Fibroblast of skin of left biceps (primary cell): ENCODE measurements at regions not wholly inside any gene's neighbourhood (a gene's known extent, or its start where the extent isn't known, plus 50 kb on each side); places are given as distances from the start of the nearest gene placed in this dataset.
"Not testable (repeated sequence)": the region's sequence is repeated elsewhere in the genome, so short reads cannot be mapped to it uniquely, and the experiment has no call there.

ENCODE experiments used
- DNase-seq, 2 experiments: peaks; one replicate each; pipeline ENCODE4 v3.0.0-alpha.2; 2013; ENCODE audit warnings: low read depth in 2 of 2

GRCh38 chr6:81344026-81344425 is 408.5 kb downstream of the TENT5A start:
- not testable (repeated sequence) for DNase-seq

- no peak for DNase-seq
These were observed 411.5 kb downstream of the TENT5A start for GRCh38 chr6:81340946-81341345.

- peak; percentile 47 to 50 for DNase-seq
These were observed 421.0 kb downstream of the TENT5A start for GRCh38 chr6:81331526-81331925.

GRCh38 chr6:81328700-81329099 is 423.8 kb downstream of the TENT5A start:
- DNase-seq, result no peak

GRCh38 chr6:81326881-81327561 is 425.5 kb downstream of the TENT5A start:
- DNase-seq, result peak in 1 of 2 experiments; percentile 4

GRCh38 chr6:81309811-81310210 is 442.7 kb downstream of the TENT5A start:
- peak in 1 of 2 experiments; percentile 6 for DNase-seq

- no peak for DNase-seq
These were observed 443.8 kb downstream of the TENT5A start for GRCh38 chr6:81308577-81309279.

GRCh38 chr6:81307651-81308214 is 444.7 kb downstream of the TENT5A start:
- no peak for DNase-seq

GRCh38 chr6:81304466-81304865 is 448.0 kb downstream of the TENT5A start:
- peak in 1 of 2 experiments; percentile 2 for DNase-seq

GRCh38 chr6:81300961-81301360 is 451.5 kb downstream of the TENT5A start:
- DNase-seq, result no peak

- DNase-seq, result no peak
These were observed 453.7 kb downstream of the TENT5A start for GRCh38 chr6:81298751-81299150.

GRCh38 chr6:81295310-81295709 is 457.2 kb downstream of the TENT5A start:
- no peak for DNase-seq

GRCh38 chr6:81293896-81294295 is 458.6 kb downstream of the TENT5A start:
- DNase-seq, result no peak

GRCh38 chr6:81289229-81289628 is 463.3 kb downstream of the TENT5A start:
- DNase-seq, result no peak

- no peak for DNase-seq
These were observed 487.4 kb downstream of the TENT5A start for GRCh38 chr6:81265106-81265505.

- no peak for DNase-seq
These were observed 488.8 kb downstream of the TENT5A start for GRCh38 chr6:81263531-81264168.

- no peak for DNase-seq
These were observed 489.8 kb downstream of the TENT5A start for GRCh38 chr6:81262656-81263055.

GRCh38 chr6:81256223-81256622 is 496.3 kb downstream of the TENT5A start:
- DNase-seq, result not testable (repeated sequence)

GRCh38 chr6:81253821-81254220 is 498.7 kb downstream of the TENT5A start:
- DNase-seq, result no peak

- peak; percentile 47 to 62 for DNase-seq
These were observed 500.2 kb downstream of the TENT5A start for GRCh38 chr6:81252231-81252630.

GRCh38 chr6:81246200-81246599 is 506.3 kb downstream of the TENT5A start:
- no peak for DNase-seq

GRCh38 chr6:81242624-81243023 is 509.9 kb downstream of the TENT5A start:
- DNase-seq, result no peak
